GM18498 (cell line): ENCODE measurements at regions not wholly inside any gene's neighbourhood (a gene's known extent, or its start where the extent isn't known, plus 50 kb on each side); places are given as distances from the start of the nearest gene placed in this dataset.
"Not testable (repeated sequence)": the region's sequence is repeated elsewhere in the genome, so short reads cannot be mapped to it uniquely, and the experiment has no call there.

ENCODE experiments used
- ATAC-seq: cut with Tn5 transposase; IDR thresholded peaks from one replicate; pipeline ENCODE4 v1.9.1; 2021; ENCODE audit warnings: mild to moderate bottlenecking, moderate library complexity; ENCODE audit not compliant: unreplicated experiment

- no peak for ATAC-seq
Measured at GRCh38 chr3:28139288-28139687, 102.1 kb upstream of the CMC1 start.

- no peak for ATAC-seq
Measured at GRCh38 chr3:28139967-28140634, 101.3 kb upstream of the CMC1 start.

- ATAC-seq: no peak
Measured at GRCh38 chr3:28140664-28141063, 100.8 kb upstream of the CMC1 start.

- no peak for ATAC-seq
Measured at GRCh38 chr3:28149960-28150359, 91.5 kb upstream of the CMC1 start.

- no peak for ATAC-seq
Measured at GRCh38 chr3:28150465-28151206, 90.8 kb upstream of the CMC1 start.

GRCh38 chr3:28151207-28151550 is 90.2 kb upstream of the CMC1 start:
- no peak for ATAC-seq

- peak; percentile 97 for ATAC-seq
Measured at GRCh38 chr3:28151608-28152228, 89.7 kb upstream of the CMC1 start.

GRCh38 chr3:28155631-28156030 is 85.8 kb upstream of the CMC1 start:
- no peak for ATAC-seq

GRCh38 chr3:28156599-28156998 is 84.8 kb upstream of the CMC1 start:
- ATAC-seq: not testable (repeated sequence)

- peak; percentile 93 for ATAC-seq
Measured at GRCh38 chr3:28171962-28172361, 69.5 kb upstream of the CMC1 start.

- no peak for ATAC-seq
Measured at GRCh38 chr3:28172748-28173147, 68.7 kb upstream of the CMC1 start.

- ATAC-seq: no peak
Measured at GRCh38 chr3:28173836-28174235, 67.6 kb upstream of the CMC1 start.

GRCh38 chr3:28186748-28187147 is 54.7 kb upstream of the CMC1 start:
- no peak for ATAC-seq

GRCh38 chr3:28188686-28189085 is 52.7 kb upstream of the CMC1 start:
- ATAC-seq: no peak

GRCh38 chr3:28191363-28191762 is 50.1 kb upstream of the CMC1 start:
- ATAC-seq: no peak
